ENCODE measurements at regions not wholly inside any gene's neighbourhood (a gene's known extent, or its start where the extent isn't known, plus 50 kb on each side); places are given as distances from the start of the nearest gene placed in this dataset.

DNA sequence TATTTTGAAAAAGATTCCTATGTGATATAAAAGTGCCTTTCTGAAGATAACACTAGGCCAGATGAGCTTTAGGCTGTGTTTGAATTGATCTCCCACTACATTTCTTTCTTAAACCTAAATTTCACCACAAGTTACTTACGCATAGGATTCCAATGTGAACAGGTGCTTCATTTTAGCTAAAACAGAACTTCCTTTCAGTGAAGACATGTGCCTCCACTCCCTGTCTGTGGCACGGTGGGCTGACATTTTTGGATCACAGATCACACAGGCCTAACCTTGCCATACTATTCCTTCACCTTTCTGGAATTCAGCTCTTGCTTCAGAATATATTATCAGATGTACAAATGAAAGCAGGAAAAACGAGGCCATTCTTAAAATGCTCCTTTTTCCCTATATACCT, 231.8 kb downstream of the SAMD5 start:
- TF ChIP-seq, protein P1, sequence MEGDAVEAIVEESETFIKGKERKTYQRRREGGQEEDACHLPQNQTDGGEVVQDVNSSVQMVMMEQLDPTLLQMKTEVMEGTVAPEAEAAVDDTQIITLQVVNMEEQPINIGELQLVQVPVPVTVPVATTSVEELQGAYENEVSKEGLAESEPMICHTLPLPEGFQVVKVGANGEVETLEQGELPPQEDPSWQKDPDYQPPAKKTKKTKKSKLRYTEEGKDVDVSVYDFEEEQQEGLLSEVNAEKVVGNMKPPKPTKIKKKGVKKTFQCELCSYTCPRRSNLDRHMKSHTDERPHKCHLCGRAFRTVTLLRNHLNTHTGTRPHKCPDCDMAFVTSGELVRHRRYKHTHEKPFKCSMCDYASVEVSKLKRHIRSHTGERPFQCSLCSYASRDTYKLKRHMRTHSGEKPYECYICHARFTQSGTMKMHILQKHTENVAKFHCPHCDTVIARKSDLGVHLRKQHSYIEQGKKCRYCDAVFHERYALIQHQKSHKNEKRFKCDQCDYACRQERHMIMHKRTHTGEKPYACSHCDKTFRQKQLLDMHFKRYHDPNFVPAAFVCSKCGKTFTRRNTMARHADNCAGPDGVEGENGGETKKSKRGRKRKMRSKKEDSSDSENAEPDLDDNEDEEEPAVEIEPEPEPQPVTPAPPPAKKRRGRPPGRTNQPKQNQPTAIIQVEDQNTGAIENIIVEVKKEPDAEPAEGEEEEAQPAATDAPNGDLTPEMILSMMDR (conservative IDR thresholded peaks at IDR 0.05 in 1 of 2, IDR thresholded peaks at IDR 0.05 in 1 of 2; ENCODE audit: extremely low read depth in 1 of 2, insufficient read depth in 1 of 2, low read depth in 1 of 2, low read length in 2 of 2) = no peak
- no peak for TF ChIP-seq EZH2 (IDR thresholded peaks at IDR 0.05; ENCODE audit: borderline replicate concordance, low read length)

All from mammary epithelial cell (primary cell).